Right atrium auricular region (tissue), 2 donors: ENCODE measurements at regions not wholly inside any gene's neighbourhood (a gene's known extent, or its start where the extent isn't known, plus 50 kb on each side); places are given as distances from the start of the nearest gene placed in this dataset.

Experiments used
- DNase-seq: peaks from one replicate; pipeline ENCODE4 v3.0.0-alpha.2; 2019; ENCODE audit warnings: low spot score
- H3K27ac ChIP-seq, 2 donors: fragments of 200-600 bp; sonication (generic); 1 replicate in 1 of 2; 2 replicates in 1 of 2; pipeline ENCODE4 v1.5.1; 2016 to 2019
- H3K27me3 ChIP-seq, 2 donors: fragments of 200-600 bp; sonication (generic); one replicate each; pipeline versions ENCODE4 v1.5.1 to v1.6.0; 2017 to 2019
- H3K36me3 ChIP-seq: fragments of 200-600 bp; sonication (generic); one replicate; pipeline ENCODE4 v1.5.1; 2016
- H3K4me1 ChIP-seq, 2 donors: fragments of 200-600 bp; sonication (generic); one replicate each; pipeline versions ENCODE4 v1.5.1 to v1.6.0; 2017 to 2019
- H3K4me3 ChIP-seq, 2 donors: fragments of 200-600 bp; sonication (generic); 1 replicate in 1 of 2; 2 replicates in 1 of 2; pipeline ENCODE4 v1.5.1; 2017 to 2019; ENCODE audit warnings: mild to moderate bottlenecking in 1 of 2, moderate library complexity in 1 of 2
- H3K9me3 ChIP-seq, 2 donors: fragments of 200-600 bp; sonication (generic); one replicate each; pipeline ENCODE4 v1.5.1; 2019
- CTCF ChIP-seq, 2 donors: fragments of 200-600 bp; sonication (generic); IDR thresholded peaks; one replicate each; pipeline ENCODE4 v1.5.1; 2019; ENCODE audit warnings: antibody characterized with exemption in 2 of 2

DNA sequence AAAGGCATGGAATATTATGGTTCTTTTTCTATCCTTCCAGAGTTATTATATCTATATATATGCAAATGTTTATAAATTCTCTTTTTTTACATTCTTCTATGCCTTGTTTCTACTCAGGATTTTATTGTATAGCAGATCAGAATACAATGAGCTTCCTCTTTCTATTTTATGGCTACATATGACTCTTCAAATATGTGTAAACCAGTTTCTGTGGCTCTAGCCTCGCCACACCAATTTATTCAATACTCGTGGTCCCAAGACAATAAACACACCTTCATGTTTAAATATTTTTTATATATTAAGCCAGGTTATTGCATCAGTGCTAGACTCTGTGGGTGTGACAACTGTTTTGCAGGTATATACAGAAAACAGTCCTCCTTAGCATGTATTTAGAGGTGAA, 237.5 kb upstream of the MKLN1 start:
- peaks cover 11% of the 10 kb centered on the region for H3K36me3 ChIP-seq
- no peak overlapping the region for H3K27ac ChIP-seq
- no peak for DNase-seq
- H3K9me3 ChIP-seq, result no peaks in the 10 kb centered on the region
- H3K27me3 ChIP-seq, result no peaks in the 10 kb centered on the region
- peaks cover 0 to 68% of the 10 kb centered on the region in 2 donors for H3K4me1 ChIP-seq
- TF ChIP-seq CTCF (IDR thresholded peaks at IDR 0.05), result no peak
- no peak overlapping the region for H3K4me3 ChIP-seq

GRCh38 chr7:131090886-131091692, 236.6 kb upstream of the MKLN1 start:
- H3K27me3 ChIP-seq, result no peaks in the 10 kb centered on the region
- H3K4me1 ChIP-seq, result peaks cover 0 to 68% of the 10 kb centered on the region in 2 donors
- no peak overlapping the region for H3K4me3 ChIP-seq
- peaks cover 11% of the 10 kb centered on the region for H3K36me3 ChIP-seq
- TF ChIP-seq CTCF (IDR thresholded peaks at IDR 0.05), result no peak
- no peak overlapping the region for H3K27ac ChIP-seq
- no peak for DNase-seq
- H3K9me3 ChIP-seq, result no peaks in the 10 kb centered on the region

DNA sequence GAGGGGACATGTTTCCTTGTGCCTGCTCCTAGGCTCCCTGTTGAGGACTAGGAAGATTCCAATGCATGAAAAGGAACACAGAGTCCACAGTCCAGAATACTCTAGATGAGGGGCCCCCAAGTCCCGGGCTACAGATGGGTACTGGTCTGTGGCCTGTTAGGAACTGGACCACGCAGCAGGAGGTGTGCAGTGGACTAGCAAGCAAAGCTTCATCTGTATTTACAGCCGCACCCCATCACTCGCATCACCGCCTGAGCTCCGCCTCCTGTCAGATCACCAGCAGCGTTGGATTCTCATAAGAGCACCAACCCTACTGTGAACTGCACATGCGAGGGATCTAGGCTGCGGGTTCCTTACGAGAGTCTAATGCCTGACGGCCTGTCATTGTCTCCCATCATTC, 233.0 kb upstream of the MKLN1 start:
- H3K27me3 ChIP-seq, result no peaks in the 10 kb centered on the region
- TF ChIP-seq CTCF (IDR thresholded peaks at IDR 0.05), result no peak
- H3K27ac ChIP-seq, result no peak overlapping the region

DNA sequence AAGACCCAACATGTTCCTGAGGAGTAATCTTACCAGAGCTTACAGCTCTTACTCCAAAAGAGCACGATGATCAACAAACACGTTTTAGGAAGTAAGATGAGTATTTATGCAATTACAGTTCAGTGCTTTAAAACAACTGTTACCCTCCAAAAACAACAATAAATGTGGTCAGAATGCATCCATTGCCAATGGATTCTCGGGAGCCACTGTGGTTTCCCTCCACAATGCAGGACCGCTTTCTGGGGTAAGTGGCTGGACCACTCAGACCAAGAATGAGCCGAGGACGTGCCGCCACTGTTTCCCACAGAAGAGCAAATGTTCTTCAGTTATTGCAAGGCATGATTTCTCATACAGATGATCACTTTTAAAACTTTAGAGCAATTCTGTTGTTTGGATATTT, 232.3 kb upstream of the MKLN1 start:
- H3K9me3 ChIP-seq, result no peaks in the 10 kb centered on the region
- H3K4me1 ChIP-seq, result peaks cover 0 to 81% of the 10 kb centered on the region in 2 donors
- TF ChIP-seq CTCF (IDR thresholded peaks at IDR 0.05), result no peak
- no peaks in the 10 kb centered on the region for H3K27me3 ChIP-seq
- DNase-seq, result no peak
- peaks cover 25% of the 10 kb centered on the region for H3K36me3 ChIP-seq
- H3K27ac ChIP-seq, result no peak overlapping the region
- H3K4me3 ChIP-seq, result no peak overlapping the region

More for the DNA sequence above, 233.0 kb upstream of the MKLN1 start:
- H3K9me3 ChIP-seq, result no peaks in the 10 kb centered on the region
- H3K4me1 ChIP-seq, result peaks cover 0 to 81% of the 10 kb centered on the region in 2 donors
- H3K36me3 ChIP-seq, result peaks cover 23% of the 10 kb centered on the region
- DNase-seq, result no peak
- H3K4me3 ChIP-seq, result no peak overlapping the region

- Histone ChIP-seq H3K36me3 (peaks cover 30% of the 10 kb centered on the region), H3K4me3 (no peak overlapping the region), H3K4me1 (peaks cover 0 to 79% of the 10 kb centered on the region in 2 donors), H3K27me3 (no peaks in the 10 kb centered on the region), H3K27ac (no peak overlapping the region), H3K9me3 (no peaks in the 10 kb centered on the region)
- no peak for TF ChIP-seq CTCF (IDR thresholded peaks at IDR 0.05)
- no peak for DNase-seq
These were observed 231.3 kb upstream of the MKLN1 start for GRCh38 chr7:131096267-131096927.
